ENCODE measurements at regions not wholly inside any gene's neighbourhood (a gene's known extent, or its start where the extent isn't known, plus 50 kb on each side); places are given as distances from the start of the nearest gene placed in this dataset.
"Not testable (repeated sequence)": the region's sequence is repeated elsewhere in the genome, so short reads cannot be mapped to it uniquely, and the experiment has no call there.

GRCh38 chr5:30455484-30455883, 738.0 kb upstream of the CDH6 start:
- DNase-seq = not testable (repeated sequence)

DNA sequence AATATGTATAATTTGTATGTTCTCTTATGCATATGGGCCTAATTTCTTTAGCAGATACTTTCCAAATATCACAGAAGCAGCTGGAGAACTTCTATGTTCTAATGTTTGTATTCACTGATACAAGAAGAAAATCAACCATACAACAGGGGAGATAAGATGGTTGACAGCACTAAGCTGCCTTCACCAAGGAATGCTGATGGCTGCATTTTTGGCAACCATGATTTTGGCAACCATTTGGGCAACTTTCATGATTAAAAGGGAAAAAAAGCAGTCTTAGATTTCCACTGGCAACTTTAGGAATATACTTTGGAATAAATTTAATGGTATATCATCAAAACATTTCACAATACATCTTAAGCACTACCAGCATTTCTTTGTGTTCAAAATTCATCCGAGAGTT, 740.3 kb upstream of the CDH6 start:
- DNase-seq = no peak

DNA sequence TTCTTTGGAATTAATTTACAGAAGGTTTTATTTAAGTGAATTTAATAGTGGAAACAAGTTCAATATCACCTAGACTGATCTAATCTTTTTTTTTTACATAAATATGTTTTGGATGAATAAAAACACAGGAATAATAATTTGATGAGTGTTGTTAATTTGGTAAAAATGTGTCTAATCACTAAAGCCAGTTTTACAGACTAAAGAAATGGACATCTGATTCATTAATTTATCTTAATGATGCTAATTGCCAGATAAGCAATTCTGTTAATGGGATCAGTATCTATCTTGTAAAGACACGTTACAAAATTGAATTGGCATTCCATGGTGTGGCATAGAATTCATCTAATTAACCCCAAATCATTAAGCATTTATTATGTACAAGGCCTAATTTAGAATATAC, 743.3 kb upstream of the CDH6 start:
- no peak for DNase-seq

DNA sequence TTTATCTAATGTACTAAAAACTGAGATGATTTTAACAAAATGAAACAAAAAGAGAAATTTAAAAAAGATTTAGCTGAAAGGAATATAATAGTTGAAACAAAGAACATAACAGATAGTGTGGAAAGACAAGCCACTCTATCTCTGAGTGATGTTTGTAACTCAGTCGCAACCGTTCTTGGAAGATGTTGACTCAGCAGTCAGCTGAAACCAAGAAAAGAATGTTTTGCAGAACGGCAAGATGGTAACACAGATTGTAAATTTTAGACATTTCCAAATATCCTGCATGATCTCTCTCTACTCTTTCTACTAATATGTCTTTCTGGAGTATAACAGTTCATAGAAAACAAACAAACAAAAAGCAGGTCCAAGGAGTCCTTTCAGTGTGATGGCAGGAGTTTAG, 746.1 kb upstream of the CDH6 start:
- no peak for DNase-seq

- DNase-seq = no peak
These were observed 747.0 kb upstream of the CDH6 start for GRCh38 chr5:30446456-30446855.

DNA sequence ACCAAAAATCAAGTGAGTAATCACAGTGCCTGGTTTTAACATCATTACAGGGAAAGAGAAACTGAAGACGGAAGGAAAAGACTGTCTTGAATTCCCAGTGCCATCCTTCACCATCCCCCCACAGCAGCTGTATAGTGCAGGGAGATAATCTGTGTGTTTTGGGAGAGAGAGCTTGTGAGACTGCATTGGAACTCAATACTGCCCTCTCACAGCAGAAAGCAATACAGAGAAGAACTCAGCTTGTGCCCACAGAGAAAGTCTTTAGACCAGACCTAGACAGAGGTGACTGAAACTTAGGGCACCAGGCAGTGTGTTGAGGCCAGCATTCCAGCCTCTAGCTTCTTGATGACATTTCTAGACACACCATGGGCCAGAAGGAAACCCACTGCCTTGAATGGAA, 754.7 kb upstream of the CDH6 start:
- DNase-seq = no peak

GRCh38 chr5:30436691-30437090, 756.8 kb upstream of the CDH6 start:
- no peak for DNase-seq

DNA sequence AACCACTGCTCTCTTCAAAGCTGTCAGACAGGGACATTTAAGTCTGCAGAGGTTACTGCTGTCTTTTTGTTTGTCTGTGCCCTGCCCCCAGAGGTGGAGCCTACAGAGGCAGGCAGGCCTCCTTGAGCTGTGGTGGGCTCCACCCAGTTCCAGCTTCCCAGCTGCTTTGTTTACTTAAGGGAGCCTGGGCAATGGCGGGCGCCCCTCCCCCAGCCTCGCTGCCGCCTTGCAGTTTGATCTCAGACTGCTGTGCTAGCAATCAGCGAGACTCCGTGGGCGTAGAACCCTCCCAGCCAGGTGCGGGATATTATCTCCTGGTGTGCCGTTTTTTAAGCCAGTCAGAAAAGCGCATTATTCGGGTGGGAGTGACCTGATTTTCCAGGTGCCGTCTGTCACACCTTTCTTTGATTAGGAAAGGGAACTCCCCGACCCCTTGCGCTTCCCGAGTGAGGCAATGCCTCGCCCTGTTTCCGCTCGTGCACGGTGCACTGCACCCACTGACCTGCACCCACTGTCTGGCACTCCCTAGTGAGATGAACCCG, 764.5 kb upstream of the CDH6 start:
- not testable (repeated sequence) for DNase-seq

GRCh38 chr5:30414078-30414477, 779.4 kb upstream of the CDH6 start:
- DNase-seq = no peak

- no peak for DNase-seq
These were observed 779.9 kb upstream of the CDH6 start for GRCh38 chr5:30413540-30413939.

DNA sequence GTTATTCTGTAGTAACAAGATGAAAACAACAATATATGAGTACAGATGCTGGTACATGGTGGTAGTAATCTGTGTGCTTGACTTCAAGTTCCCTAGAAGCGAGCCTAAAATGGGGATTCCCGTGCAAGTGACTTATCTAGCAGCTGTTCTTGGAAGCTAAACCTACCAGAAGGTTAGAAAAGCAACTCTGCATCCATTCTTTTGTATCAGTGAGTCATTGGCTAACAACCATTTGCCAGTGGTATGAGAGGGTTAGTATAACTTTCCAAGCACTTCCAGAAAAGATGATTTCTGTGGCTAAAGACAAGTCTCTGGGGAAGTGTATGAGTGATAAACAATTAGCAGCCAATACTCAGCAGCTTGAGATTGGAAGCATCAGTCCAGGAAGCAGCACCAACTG, 787.7 kb upstream of the CDH6 start:
- no peak for DNase-seq

DNA sequence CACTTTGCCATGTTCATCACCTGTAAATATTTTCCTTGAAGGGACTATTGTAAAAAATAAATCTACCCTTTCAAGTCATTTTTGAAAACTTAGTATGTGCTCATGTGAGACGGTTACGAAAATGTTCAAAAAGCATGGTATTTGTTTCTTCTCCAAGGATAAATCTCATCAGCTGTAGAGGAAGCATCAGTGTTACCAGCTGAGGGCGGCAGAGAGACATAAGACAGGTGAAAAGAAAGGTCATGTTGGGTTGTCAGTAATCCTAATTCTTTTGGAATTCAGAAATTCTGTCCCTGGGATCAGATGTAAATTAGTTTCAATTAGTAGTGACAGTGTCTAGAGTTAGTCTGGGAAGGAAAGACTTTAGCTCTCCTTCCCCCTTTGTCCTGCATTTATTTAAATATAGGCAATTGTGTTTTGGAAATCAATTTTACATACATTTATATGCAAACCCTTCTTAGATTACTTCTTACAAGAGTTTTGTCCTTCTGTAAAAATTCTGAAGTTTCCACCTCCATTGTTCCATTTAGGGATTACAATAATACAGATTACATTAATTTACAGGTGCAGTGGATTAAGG, 791.9 kb upstream of the CDH6 start:
- no peak for DNase-seq

DNA sequence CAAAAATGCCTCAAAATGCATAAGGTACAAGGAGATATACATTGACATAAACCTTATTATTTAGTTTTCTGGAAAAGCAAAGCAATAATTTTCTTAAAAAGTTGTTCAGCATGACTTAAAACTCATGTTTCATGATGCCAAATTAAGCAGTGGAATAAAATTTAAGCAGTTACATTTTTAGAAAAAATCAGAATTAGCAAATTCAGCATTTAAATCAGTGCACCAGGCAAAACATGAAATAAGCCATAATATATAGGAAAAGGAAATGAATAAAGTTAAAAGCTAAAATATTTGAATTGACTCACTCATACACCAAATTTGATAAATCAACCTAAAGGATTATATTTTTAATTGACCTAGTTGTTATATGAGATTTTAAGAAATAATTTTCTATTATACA, 795.1 kb upstream of the CDH6 start:
- DNase-seq = no peak

DNA sequence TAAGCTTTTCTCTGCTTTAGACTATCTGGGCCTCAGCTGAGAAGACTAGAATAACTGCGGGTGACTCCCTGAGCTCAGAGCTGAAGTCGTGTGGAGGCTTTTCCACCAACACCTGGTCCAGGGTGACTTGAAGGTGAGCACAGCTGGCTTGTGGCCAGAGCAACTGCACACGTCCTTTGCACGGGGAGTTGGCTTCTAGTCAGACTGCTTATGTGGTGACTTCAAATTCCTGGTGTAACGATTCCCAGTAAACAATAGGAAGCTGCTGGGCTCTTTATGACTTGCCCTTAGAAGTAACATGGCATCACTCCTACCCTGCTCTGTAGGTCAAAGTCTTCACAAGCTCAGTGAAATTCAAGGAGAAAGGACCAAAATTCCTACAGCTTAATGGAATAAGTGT, 800.6 kb upstream of the CDH6 start:
- DNase-seq = no peak

- DNase-seq = no peak
These were observed 803.4 kb upstream of the CDH6 start for GRCh38 chr5:30390095-30390494.

GRCh38 chr5:30387974-30388632, 805.4 kb upstream of the CDH6 start:
- DNase-seq = no peak

GRCh38 chr5:30385754-30386153, 807.7 kb upstream of the CDH6 start:
- DNase-seq = no peak

GRCh38 chr5:30384171-30384570, 809.3 kb upstream of the CDH6 start:
- no peak for DNase-seq

DNA sequence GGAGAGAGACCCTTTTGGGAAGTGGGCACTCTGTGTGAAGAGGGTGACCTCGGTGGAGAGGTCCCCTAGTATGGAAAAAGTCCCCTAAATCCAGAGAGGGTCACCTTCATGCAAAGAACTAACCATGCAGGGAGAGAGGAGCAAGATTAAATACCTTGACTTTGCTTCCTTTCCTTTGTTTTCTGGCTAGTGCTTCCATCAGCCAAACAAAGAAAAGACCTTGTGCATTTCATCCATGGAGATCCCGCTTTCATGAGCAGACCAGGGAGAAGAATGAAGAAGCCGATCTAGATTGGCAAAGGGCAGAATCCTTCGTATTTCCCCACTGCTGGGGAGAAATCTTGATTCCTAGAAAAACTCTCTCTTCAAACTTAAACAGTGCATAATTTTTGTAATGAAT, 813.3 kb upstream of the CDH6 start:
- DNase-seq = no peak

DNA sequence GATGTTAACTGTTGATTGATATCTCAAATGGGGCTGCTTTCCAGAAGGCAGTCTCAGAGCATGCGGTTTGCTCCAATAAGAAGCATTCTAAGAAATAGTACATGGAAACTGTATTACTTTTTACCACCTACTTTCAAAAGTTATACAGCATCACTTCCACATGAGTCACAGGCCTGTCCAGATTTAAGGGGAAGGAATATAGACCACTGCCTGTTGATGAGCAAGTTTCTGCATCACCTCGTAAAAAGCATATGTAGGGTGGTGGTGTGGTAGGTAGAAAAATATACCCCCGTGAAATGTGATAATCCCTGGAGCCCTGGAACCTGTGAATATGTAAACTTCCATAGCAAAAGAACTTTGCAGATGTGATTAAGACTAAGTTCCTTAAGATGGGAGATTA, 816.6 kb upstream of the CDH6 start:
- no peak for DNase-seq

GRCh38 chr5:30368064-30368463, 825.4 kb upstream of the CDH6 start:
- no peak for DNase-seq

DNA sequence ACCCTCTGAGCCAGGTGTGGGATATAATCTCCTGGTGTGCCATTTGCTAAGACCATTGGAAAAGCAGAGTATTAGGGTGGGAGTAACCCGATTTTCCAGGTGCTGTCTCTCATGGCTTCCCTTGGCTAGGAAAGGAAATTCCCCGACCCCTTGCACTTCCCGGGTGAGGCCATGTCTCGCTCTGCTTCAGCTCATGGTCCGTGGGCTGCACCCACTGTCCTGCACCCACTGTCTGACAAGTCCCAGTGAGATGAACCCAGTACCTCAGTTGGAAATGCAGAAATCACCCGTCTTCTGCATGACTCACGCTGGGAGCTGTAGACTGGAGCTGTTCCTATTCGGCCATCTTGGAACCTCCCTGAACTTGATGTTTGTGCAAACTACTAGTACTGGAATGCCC, 828.5 kb upstream of the CDH6 start:
- DNase-seq = not testable (repeated sequence)

- DNase-seq = no peak
These were observed 836.1 kb upstream of the CDH6 start for GRCh38 chr5:30357371-30357770.

DNA sequence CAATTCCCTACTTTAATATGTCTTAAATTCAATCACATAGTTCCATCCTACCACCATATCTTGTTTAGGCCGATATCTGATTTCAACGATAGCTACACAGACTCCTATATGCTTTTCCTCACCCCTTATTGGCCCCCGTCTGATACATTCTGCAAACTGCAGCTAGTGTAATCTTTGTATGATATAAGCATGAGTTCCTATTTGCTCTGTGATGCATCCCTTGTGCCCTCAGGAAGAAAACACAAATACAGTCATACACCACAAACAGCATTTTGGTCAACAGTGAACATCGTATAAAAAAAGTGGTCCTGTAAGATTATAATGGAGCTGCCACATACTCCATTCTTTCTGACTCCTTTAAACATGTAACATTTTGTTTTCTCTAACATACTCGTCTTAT, 837.8 kb upstream of the CDH6 start:
- no peak for DNase-seq

DNA sequence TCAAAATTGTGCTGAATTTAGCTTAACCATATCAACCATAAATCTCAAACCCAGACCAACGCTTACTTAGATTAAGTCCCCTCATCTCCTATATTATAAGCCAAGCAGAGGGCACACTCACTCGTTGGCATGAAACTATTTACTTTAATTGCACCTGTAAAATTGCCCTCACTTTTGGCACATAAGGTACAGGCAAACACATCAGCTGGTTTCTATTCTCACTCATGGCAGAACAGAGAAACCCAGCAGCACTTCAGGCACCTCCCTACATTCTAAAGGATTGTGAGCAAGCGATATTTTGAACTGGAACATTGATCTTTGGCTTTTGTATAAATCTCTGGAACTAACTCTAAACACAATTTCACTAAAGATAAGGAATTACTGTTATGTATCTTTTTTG, 845.6 kb upstream of the CDH6 start:
- no peak for DNase-seq

Data from effector CD8-positive, alpha-beta T cell (primary cell).